ENCODE measurements at regions not wholly inside any gene's neighbourhood (a gene's known extent, or its start where the extent isn't known, plus 50 kb on each side); places are given as distances from the start of the nearest gene placed in this dataset.
A peak's percentile ranks its signal among the peaks of the same experiment; 100 is the strongest.

GRCh38 chr3:124264346-124264745, 272.4 kb upstream of the ROPN1 start:
- no peaks in the 10 kb centered on the region for H3K36me3 ChIP-seq (ENCODE audit: control insufficient read depth in 4 of 4, insufficient read depth in 3 of 4, low read depth in 1 of 4, low read length in 3 of 4)
- no peaks in the 10 kb centered on the region for H3K4me1 ChIP-seq (ENCODE audit: control insufficient read depth in 4 of 4, insufficient read depth in 4 of 4, low read length in 3 of 4)
- H3K4me3 ChIP-seq (ENCODE audit: low read depth in 1 of 3, low read length in 3 of 3) = no peak overlapping the region
- WGBS = 77% methylated on average over 8 of the region's 8 CpGs
- H3K27me3 ChIP-seq (ENCODE audit: control insufficient read depth in 4 of 4, insufficient read depth in 4 of 4, low read length in 3 of 4) = no peaks in the 10 kb centered on the region
- H3K27ac ChIP-seq (ENCODE audit: low read depth in 1 of 2, low read length in 2 of 2) = no peak overlapping the region
- TF ChIP-seq RAD21 (IDR thresholded peaks at IDR 0.05) (no peak), JUND (IDR thresholded peaks at IDR 0.05) (no peak), REST (IDR thresholded peaks at IDR 0.05) (no peak), CTCF (IDR thresholded peaks at IDR 0.05; ENCODE audit: low read depth, low read length, missing input control) (no peak), TAF1 (conservative IDR thresholded peaks at IDR 0.05) (no peak), RXRA (IDR thresholded peaks at IDR 0.05) (no peak), NR2F2 (IDR thresholded peaks at IDR 0.05) (no peak), HNF4G (IDR thresholded peaks at IDR 0.05) (no peak), SP1 (IDR thresholded peaks at IDR 0.05) (no peak)
- no peaks in the 10 kb centered on the region for H3K9me3 ChIP-seq (ENCODE audit: control insufficient read depth in 4 of 4, low read length in 3 of 4)
- H3K9ac ChIP-seq (ENCODE audit: low read depth in 1 of 2, low read length in 2 of 2) = no peak overlapping the region
- DNase-seq (ENCODE audit: low spot score) = no peak

- no peaks in the 10 kb centered on the region for H3K4me1 ChIP-seq (ENCODE audit: control insufficient read depth in 4 of 4, insufficient read depth in 4 of 4, low read length in 3 of 4)
- H3K4me3 ChIP-seq (ENCODE audit: low read depth in 1 of 3, low read length in 3 of 3) = no peak overlapping the region
- no peaks in the 10 kb centered on the region for H3K9me3 ChIP-seq (ENCODE audit: control insufficient read depth in 4 of 4, low read length in 3 of 4)
- WGBS = 64% methylated on average over 3 of the region's 3 CpGs
- H3K9ac ChIP-seq (ENCODE audit: low read depth in 1 of 2, low read length in 2 of 2) = no peak overlapping the region
- TF ChIP-seq ATF3 (IDR thresholded peaks at IDR 0.05) (no peak), TAF1 (conservative IDR thresholded peaks at IDR 0.05) (no peak), NR2F2 (IDR thresholded peaks at IDR 0.05) (peak; percentile 66), RXRA (IDR thresholded peaks at IDR 0.05) (no peak)
- H3K36me3 ChIP-seq (ENCODE audit: control insufficient read depth in 4 of 4, insufficient read depth in 3 of 4, low read depth in 1 of 4, low read length in 3 of 4) = no peaks in the 10 kb centered on the region
- DNase-seq (ENCODE audit: low spot score) = no peak
- no peak overlapping the region for H3K27ac ChIP-seq (ENCODE audit: low read depth in 1 of 2, low read length in 2 of 2)
- no peaks in the 10 kb centered on the region for H3K27me3 ChIP-seq (ENCODE audit: control insufficient read depth in 4 of 4, insufficient read depth in 4 of 4, low read length in 3 of 4)
Measured at GRCh38 chr3:124266487-124266886, 274.6 kb upstream of the ROPN1 start.

- H3K4me1 ChIP-seq (ENCODE audit: control insufficient read depth in 4 of 4, insufficient read depth in 4 of 4, low read length in 3 of 4) = no peaks in the 10 kb centered on the region
- no peak overlapping the region for H3K4me3 ChIP-seq (ENCODE audit: low read depth in 1 of 3, low read length in 3 of 3)
- H3K9ac ChIP-seq (ENCODE audit: low read depth in 1 of 2, low read length in 2 of 2) = no peak overlapping the region
- H3K9me3 ChIP-seq (ENCODE audit: control insufficient read depth in 4 of 4, low read length in 3 of 4) = no peaks in the 10 kb centered on the region
- TF ChIP-seq TAF1 (conservative IDR thresholded peaks at IDR 0.05) (no peak), SP1 (IDR thresholded peaks at IDR 0.05) (no peak), MAX (IDR thresholded peaks at IDR 0.05) (no peak), FOXA1 (IDR thresholded peaks at IDR 0.05) (no peak), NR2F2 (IDR thresholded peaks at IDR 0.05) (no peak), YY1 (IDR thresholded peaks at IDR 0.05) (no peak), ZBTB33 (IDR thresholded peaks at IDR 0.05) (no peak), ATF3 (IDR thresholded peaks at IDR 0.05) (no peak), CTCF (IDR thresholded peaks at IDR 0.05; ENCODE audit: low read depth, low read length, missing input control) (no peak), EGR1 (IDR thresholded peaks at IDR 0.05; ENCODE audit: low read depth in 2 of 2) (no peak)
- DNase-seq (ENCODE audit: low spot score) = no peak
- H3K27me3 ChIP-seq (ENCODE audit: control insufficient read depth in 4 of 4, insufficient read depth in 4 of 4, low read length in 3 of 4) = no peaks in the 10 kb centered on the region
- no peak overlapping the region for H3K27ac ChIP-seq (ENCODE audit: low read depth in 1 of 2, low read length in 2 of 2)
- no peaks in the 10 kb centered on the region for H3K36me3 ChIP-seq (ENCODE audit: control insufficient read depth in 4 of 4, insufficient read depth in 3 of 4, low read depth in 1 of 4, low read length in 3 of 4)
Measured at GRCh38 chr3:124267406-124267805, 275.5 kb upstream of the ROPN1 start.

Data from liver (tissue), 8 donors.